ENCODE measurements at regions not wholly inside any gene's neighbourhood (a gene's known extent, or its start where the extent isn't known, plus 50 kb on each side); places are given as distances from the start of the nearest gene placed in this dataset.

GRCh38 chr9:135277219-135278201 is 190.0 kb downstream of the OLFM1 start:
- no peak overlapping the region for H3K27ac ChIP-seq
- peaks cover 0 to 11% (median 2%) of the 10 kb centered on the region in 4 donors for H3K4me1 ChIP-seq
- TF ChIP-seq, protein P1, sequence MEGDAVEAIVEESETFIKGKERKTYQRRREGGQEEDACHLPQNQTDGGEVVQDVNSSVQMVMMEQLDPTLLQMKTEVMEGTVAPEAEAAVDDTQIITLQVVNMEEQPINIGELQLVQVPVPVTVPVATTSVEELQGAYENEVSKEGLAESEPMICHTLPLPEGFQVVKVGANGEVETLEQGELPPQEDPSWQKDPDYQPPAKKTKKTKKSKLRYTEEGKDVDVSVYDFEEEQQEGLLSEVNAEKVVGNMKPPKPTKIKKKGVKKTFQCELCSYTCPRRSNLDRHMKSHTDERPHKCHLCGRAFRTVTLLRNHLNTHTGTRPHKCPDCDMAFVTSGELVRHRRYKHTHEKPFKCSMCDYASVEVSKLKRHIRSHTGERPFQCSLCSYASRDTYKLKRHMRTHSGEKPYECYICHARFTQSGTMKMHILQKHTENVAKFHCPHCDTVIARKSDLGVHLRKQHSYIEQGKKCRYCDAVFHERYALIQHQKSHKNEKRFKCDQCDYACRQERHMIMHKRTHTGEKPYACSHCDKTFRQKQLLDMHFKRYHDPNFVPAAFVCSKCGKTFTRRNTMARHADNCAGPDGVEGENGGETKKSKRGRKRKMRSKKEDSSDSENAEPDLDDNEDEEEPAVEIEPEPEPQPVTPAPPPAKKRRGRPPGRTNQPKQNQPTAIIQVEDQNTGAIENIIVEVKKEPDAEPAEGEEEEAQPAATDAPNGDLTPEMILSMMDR (IDR thresholded peaks at IDR 0.05), result no peak
- TF ChIP-seq POLR2A (IDR thresholded peaks at IDR 0.05), result no peak
- TF ChIP-seq EP300 (IDR thresholded peaks at IDR 0.05), result no peak
- H3K9me3 ChIP-seq, result no peaks in the 10 kb centered on the region
- H3K27me3 ChIP-seq, result peaks cover 0 to 55% of the 10 kb centered on the region in 2 donors
- H3K4me3 ChIP-seq, result no peak overlapping the region
- 61 to 68% methylated on average over 26 to 30 of the region's 30 CpGs for WGBS, 2 donors
- H3K36me3 ChIP-seq, result no peaks in the 10 kb centered on the region
- DNase-seq (ENCODE audit: low spot score in 2 of 2), result no peak

DNA sequence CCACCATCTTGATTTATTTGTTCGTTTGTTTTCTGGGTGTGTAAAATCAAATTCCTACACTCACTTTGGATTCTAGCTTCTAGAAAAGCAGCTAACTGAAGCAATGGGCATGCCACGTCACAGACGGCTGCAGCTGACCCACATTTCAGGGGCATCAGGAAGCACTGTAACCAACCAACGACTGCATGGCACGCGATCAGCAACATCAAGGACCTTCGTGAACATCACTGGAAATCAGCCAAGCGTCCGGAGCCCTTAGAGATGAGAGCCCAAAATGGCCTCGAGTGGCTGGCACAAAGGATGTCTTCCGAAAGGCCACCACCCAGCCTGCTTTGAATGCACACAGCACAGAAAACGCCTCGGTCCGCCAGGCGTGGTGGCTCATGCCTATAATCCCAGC is 191.1 kb downstream of the OLFM1 start:
- no peak for TF ChIP-seq EP300 (IDR thresholded peaks at IDR 0.05)
- TF ChIP-seq, protein P1 (IDR thresholded peaks at IDR 0.05), result no peak
- no peak for TF ChIP-seq POLR2A (IDR thresholded peaks at IDR 0.05)
- peaks cover 0 to 55% of the 10 kb centered on the region in 2 donors for H3K27me3 ChIP-seq
- WGBS, 2 donors, result 84% methylated on average over 15 of the region's 15 CpGs
- DNase-seq (ENCODE audit: low spot score in 2 of 2), result no peak
- H3K4me1 ChIP-seq, result peaks cover 0 to 11% (median 2%) of the 10 kb centered on the region in 4 donors
- H3K4me3 ChIP-seq, result no peak overlapping the region
- H3K9me3 ChIP-seq, result no peaks in the 10 kb centered on the region
- H3K36me3 ChIP-seq, result no peaks in the 10 kb centered on the region
- H3K27ac ChIP-seq, result no peak overlapping the region

DNA sequence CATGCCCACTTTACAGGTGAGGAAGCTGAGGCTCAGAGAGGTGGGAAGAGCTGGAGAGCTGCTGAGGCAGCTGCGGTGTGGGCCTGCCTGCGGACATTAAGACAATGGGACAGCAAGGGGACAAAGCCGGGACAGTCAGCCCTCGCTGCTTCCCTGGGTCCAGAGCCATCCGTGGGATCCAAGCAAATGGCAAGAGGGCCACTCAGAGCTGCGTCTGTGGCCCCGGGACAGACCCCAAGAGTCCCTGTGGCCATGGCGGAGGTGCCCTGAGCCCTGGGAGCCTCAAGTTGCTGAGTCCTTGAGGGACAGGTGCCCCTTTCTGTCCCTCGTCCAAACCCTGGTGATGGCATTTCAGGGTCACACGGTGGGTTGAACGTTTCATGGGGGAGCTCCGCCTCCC is 191.9 kb downstream of the OLFM1 start:
- Histone ChIP-seq H3K4me1 (peaks cover 0 to 11% (median 2%) of the 10 kb centered on the region in 4 donors), H3K4me3 (no peak overlapping the region), H3K27me3 (peaks cover 0 to 55% of the 10 kb centered on the region in 2 donors), H3K27ac (no peak overlapping the region), H3K36me3 (no peaks in the 10 kb centered on the region), H3K9me3 (no peaks in the 10 kb centered on the region)
- TF ChIP-seq, protein P1 (IDR thresholded peaks at IDR 0.05), result no peak
- no peak for TF ChIP-seq EP300 (IDR thresholded peaks at IDR 0.05)
- no peak for TF ChIP-seq POLR2A (IDR thresholded peaks at IDR 0.05)
- 77 to 81% methylated on average over 12 of the region's 12 CpGs for WGBS, 2 donors
- DNase-seq (ENCODE audit: low spot score in 2 of 2), result no peak

DNA sequence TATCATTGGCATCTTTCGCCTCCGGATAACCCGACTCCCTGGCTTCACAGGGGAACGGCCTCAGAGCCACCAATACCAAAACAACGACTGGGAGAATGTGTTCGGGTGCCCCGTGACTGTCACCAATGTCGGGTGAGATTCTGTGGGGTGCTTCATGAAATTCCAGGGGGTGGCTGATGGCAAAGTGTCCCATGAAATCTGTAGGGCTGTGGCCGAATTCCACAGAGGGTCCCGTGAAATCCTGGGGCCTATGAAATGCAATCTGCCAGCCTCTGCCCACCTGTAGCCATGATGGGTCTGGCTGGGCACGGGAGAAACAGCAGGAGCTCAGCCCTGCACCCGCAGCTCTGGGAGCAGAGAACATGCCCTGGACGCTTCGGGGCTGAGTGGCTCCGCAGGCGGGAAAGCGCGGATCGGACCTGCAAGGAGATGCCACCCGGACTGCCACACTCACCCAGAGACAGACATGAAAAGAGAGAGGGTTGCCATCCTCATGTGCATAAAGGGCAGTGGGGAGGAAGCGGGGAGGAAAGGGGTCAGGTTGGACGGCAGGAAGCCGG is 192.4 kb downstream of the OLFM1 start:
- Histone ChIP-seq H3K4me3 (no peak overlapping the region), H3K9me3 (no peaks in the 10 kb centered on the region), H3K27ac (no peak overlapping the region), H3K36me3 (no peaks in the 10 kb centered on the region), H3K4me1 (peaks cover 0 to 11% (median 2%) of the 10 kb centered on the region in 4 donors), H3K27me3 (peaks cover 0 to 55% of the 10 kb centered on the region in 2 donors)
- TF ChIP-seq POLR2A (IDR thresholded peaks at IDR 0.05), result no peak
- TF ChIP-seq, protein P1 (IDR thresholded peaks at IDR 0.05), result no peak
- no peak for TF ChIP-seq EP300 (IDR thresholded peaks at IDR 0.05)
- DNase-seq (ENCODE audit: low spot score in 2 of 2), result no peak
- 84 to 86% methylated on average over 23 of the region's 23 CpGs for WGBS, 2 donors

- no peak for DNase-seq (ENCODE audit: low spot score in 2 of 2)
- Histone ChIP-seq H3K27ac (no peak overlapping the region), H3K9me3 (no peaks in the 10 kb centered on the region), H3K36me3 (no peaks in the 10 kb centered on the region), H3K4me3 (no peak overlapping the region), H3K4me1 (peaks cover 0 to 11% (median 2%) of the 10 kb centered on the region in 4 donors), H3K27me3 (peaks cover 0 to 54% of the 10 kb centered on the region in 2 donors)
- TF ChIP-seq, protein P1 (IDR thresholded peaks at IDR 0.05), result no peak
- TF ChIP-seq EP300 (IDR thresholded peaks at IDR 0.05) (no peak), POLR2A (IDR thresholded peaks at IDR 0.05) (no peak)
- 82 to 87% methylated on average over 10 to 12 of the region's 12 CpGs for WGBS, 2 donors
Measured at GRCh38 chr9:135280666-135281065, 193.2 kb downstream of the OLFM1 start.
